ENCODE measurements at regions not wholly inside any gene's neighbourhood (a gene's known extent, or its start where the extent isn't known, plus 50 kb on each side); places are given as distances from the start of the nearest gene placed in this dataset.
"Not testable (repeated sequence)": the region's sequence is repeated elsewhere in the genome, so short reads cannot be mapped to it uniquely, and the experiment has no call there.

- not testable (repeated sequence) for TF ChIP-seq CTCF (conservative IDR thresholded peaks at IDR 0.05 in 1 of 2, IDR thresholded peaks at IDR 0.05 in 1 of 2; ENCODE audit: extremely low read depth in 1 of 2, insufficient read depth in 1 of 2, low read depth in 1 of 2, low read length in 2 of 2); EZH2 (IDR thresholded peaks at IDR 0.05; ENCODE audit: borderline replicate concordance, low read length)
Observed at GRCh38 chrX:1709277-1709676, 94.4 kb downstream of the ASMT start.

All from mammary epithelial cell (primary cell).